ENCODE measurements at regions not wholly inside any gene's neighbourhood (a gene's known extent, or its start where the extent isn't known, plus 50 kb on each side); places are given as distances from the start of the nearest gene placed in this dataset.

- Histone ChIP-seq H3K4me1 (ENCODE audit: control insufficient read depth in 2 of 2, insufficient read depth in 2 of 2, low read length in 2 of 2) (no peaks in the 10 kb centered on the region), H3K36me3 (ENCODE audit: control insufficient read depth in 2 of 2, insufficient read depth in 2 of 2, low read length in 2 of 2) (no peaks in the 10 kb centered on the region), H3K27me3 (ENCODE audit: control insufficient read depth in 2 of 2, insufficient read depth in 2 of 2, low read length in 2 of 2) (no peaks in the 10 kb centered on the region), H3K9me3 (ENCODE audit: control insufficient read depth in 2 of 2, low read length in 2 of 2) (no peaks in the 10 kb centered on the region), H3K9ac (ENCODE audit: low read depth in 1 of 2, low read length in 2 of 2) (no peak overlapping the region), H3K4me3 (ENCODE audit: low read length in 2 of 2) (no peak overlapping the region), H3K27ac (ENCODE audit: low read depth in 2 of 2, low read length in 2 of 2) (no peak overlapping the region)
These were observed 264.7 kb downstream of the YTHDC2 start for GRCh38 chr5:113778147-113778546.

- Histone ChIP-seq H3K9me3 (ENCODE audit: control insufficient read depth in 2 of 2, low read length in 2 of 2) (no peaks in the 10 kb centered on the region), H3K27me3 (ENCODE audit: control insufficient read depth in 2 of 2, insufficient read depth in 2 of 2, low read length in 2 of 2) (no peaks in the 10 kb centered on the region), H3K4me1 (ENCODE audit: control insufficient read depth in 2 of 2, insufficient read depth in 2 of 2, low read length in 2 of 2) (no peaks in the 10 kb centered on the region), H3K4me3 (ENCODE audit: low read length in 2 of 2) (no peak overlapping the region), H3K9ac (ENCODE audit: low read depth in 1 of 2, low read length in 2 of 2) (no peak overlapping the region), H3K36me3 (ENCODE audit: control insufficient read depth in 2 of 2, insufficient read depth in 2 of 2, low read length in 2 of 2) (no peaks in the 10 kb centered on the region), H3K27ac (ENCODE audit: low read depth in 2 of 2, low read length in 2 of 2) (no peak overlapping the region)
These were observed 274.7 kb downstream of the YTHDC2 start for GRCh38 chr5:113788141-113788655.

- H3K9me3 ChIP-seq (ENCODE audit: control insufficient read depth in 2 of 2, low read length in 2 of 2): no peaks in the 10 kb centered on the region
- no peaks in the 10 kb centered on the region for H3K27me3 ChIP-seq (ENCODE audit: control insufficient read depth in 2 of 2, insufficient read depth in 2 of 2, low read length in 2 of 2)
- no peak overlapping the region for H3K9ac ChIP-seq (ENCODE audit: low read depth in 1 of 2, low read length in 2 of 2)
- H3K27ac ChIP-seq (ENCODE audit: low read depth in 2 of 2, low read length in 2 of 2): no peak overlapping the region
- H3K36me3 ChIP-seq (ENCODE audit: control insufficient read depth in 2 of 2, insufficient read depth in 2 of 2, low read length in 2 of 2): no peaks in the 10 kb centered on the region
- no peaks in the 10 kb centered on the region for H3K4me1 ChIP-seq (ENCODE audit: control insufficient read depth in 2 of 2, insufficient read depth in 2 of 2, low read length in 2 of 2)
- H3K4me3 ChIP-seq (ENCODE audit: low read length in 2 of 2): no peak overlapping the region
These were observed 276.3 kb downstream of the YTHDC2 start for GRCh38 chr5:113789769-113790168.

DNA sequence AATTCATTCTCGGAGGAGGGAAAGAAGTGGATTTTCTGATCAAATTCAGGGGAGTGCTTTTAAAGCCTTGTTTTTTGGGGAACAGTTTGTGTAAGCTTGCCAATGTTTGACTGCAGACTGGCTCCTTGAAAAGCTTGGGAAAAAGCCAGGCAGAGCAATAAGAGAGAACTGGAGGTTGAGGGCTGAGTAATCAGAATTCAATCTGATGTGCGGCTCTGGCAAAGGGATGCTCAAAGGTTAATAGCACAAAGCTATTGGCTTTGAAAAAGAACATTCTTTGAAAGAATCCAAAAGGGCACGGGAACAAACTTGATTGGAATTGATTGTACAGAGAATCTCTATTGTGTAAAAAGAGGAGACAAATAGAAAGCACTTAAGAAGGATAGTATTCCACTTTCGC, 279.3 kb downstream of the YTHDC2 start:
- Histone ChIP-seq H3K36me3 (ENCODE audit: control insufficient read depth in 2 of 2, insufficient read depth in 2 of 2, low read length in 2 of 2) (no peaks in the 10 kb centered on the region), H3K27ac (ENCODE audit: low read depth in 2 of 2, low read length in 2 of 2) (no peak overlapping the region), H3K9me3 (ENCODE audit: control insufficient read depth in 2 of 2, low read length in 2 of 2) (no peaks in the 10 kb centered on the region), H3K4me1 (ENCODE audit: control insufficient read depth in 2 of 2, insufficient read depth in 2 of 2, low read length in 2 of 2) (no peaks in the 10 kb centered on the region), H3K4me3 (ENCODE audit: low read length in 2 of 2) (no peak overlapping the region), H3K27me3 (ENCODE audit: control insufficient read depth in 2 of 2, insufficient read depth in 2 of 2, low read length in 2 of 2) (no peaks in the 10 kb centered on the region), H3K9ac (ENCODE audit: low read depth in 1 of 2, low read length in 2 of 2) (no peak overlapping the region)

GRCh38 chr5:113794981-113795380, 281.5 kb downstream of the YTHDC2 start:
- no peak overlapping the region for H3K9ac ChIP-seq (ENCODE audit: low read depth in 1 of 2, low read length in 2 of 2)
- H3K4me3 ChIP-seq (ENCODE audit: low read length in 2 of 2): no peak overlapping the region
- H3K27ac ChIP-seq (ENCODE audit: low read depth in 2 of 2, low read length in 2 of 2): no peak overlapping the region
- H3K36me3 ChIP-seq (ENCODE audit: control insufficient read depth in 2 of 2, insufficient read depth in 2 of 2, low read length in 2 of 2): no peaks in the 10 kb centered on the region
- H3K27me3 ChIP-seq (ENCODE audit: control insufficient read depth in 2 of 2, insufficient read depth in 2 of 2, low read length in 2 of 2): no peaks in the 10 kb centered on the region
- no peaks in the 10 kb centered on the region for H3K9me3 ChIP-seq (ENCODE audit: control insufficient read depth in 2 of 2, low read length in 2 of 2)
- H3K4me1 ChIP-seq (ENCODE audit: control insufficient read depth in 2 of 2, insufficient read depth in 2 of 2, low read length in 2 of 2): no peaks in the 10 kb centered on the region

- Histone ChIP-seq H3K9me3 (ENCODE audit: control insufficient read depth in 2 of 2, low read length in 2 of 2) (no peaks in the 10 kb centered on the region), H3K9ac (ENCODE audit: low read depth in 1 of 2, low read length in 2 of 2) (no peak overlapping the region), H3K4me1 (ENCODE audit: control insufficient read depth in 2 of 2, insufficient read depth in 2 of 2, low read length in 2 of 2) (no peaks in the 10 kb centered on the region), H3K36me3 (ENCODE audit: control insufficient read depth in 2 of 2, insufficient read depth in 2 of 2, low read length in 2 of 2) (no peaks in the 10 kb centered on the region), H3K4me3 (ENCODE audit: low read length in 2 of 2) (no peak overlapping the region), H3K27ac (ENCODE audit: low read depth in 2 of 2, low read length in 2 of 2) (no peak overlapping the region), H3K27me3 (ENCODE audit: control insufficient read depth in 2 of 2, insufficient read depth in 2 of 2, low read length in 2 of 2) (no peaks in the 10 kb centered on the region)
These were observed 287.2 kb downstream of the YTHDC2 start for GRCh38 chr5:113800686-113801085.

DNA sequence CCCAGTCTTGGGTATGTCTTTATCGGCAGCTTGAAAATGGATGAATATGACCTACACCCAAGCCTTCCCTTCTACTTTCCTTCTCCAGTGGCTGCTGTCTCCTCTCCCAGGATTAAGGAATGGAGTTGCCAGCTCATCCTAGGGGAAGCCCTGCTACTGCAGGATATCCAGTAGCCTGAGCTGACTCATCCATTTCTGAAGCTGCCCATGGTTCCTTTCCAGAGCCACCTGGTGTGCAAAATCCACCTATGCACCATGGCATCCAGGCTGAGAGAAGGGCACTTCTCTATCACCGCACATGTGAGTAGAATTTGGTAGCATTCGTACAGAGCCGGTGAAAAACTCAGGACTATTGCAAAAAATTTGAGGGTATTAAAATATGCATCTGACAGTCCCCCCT, 290.8 kb downstream of the YTHDC2 start:
- no peaks in the 10 kb centered on the region for H3K9me3 ChIP-seq (ENCODE audit: control insufficient read depth in 2 of 2, low read length in 2 of 2)
- no peak overlapping the region for H3K27ac ChIP-seq (ENCODE audit: low read depth in 2 of 2, low read length in 2 of 2)
- no peaks in the 10 kb centered on the region for H3K4me1 ChIP-seq (ENCODE audit: control insufficient read depth in 2 of 2, insufficient read depth in 2 of 2, low read length in 2 of 2)
- H3K36me3 ChIP-seq (ENCODE audit: control insufficient read depth in 2 of 2, insufficient read depth in 2 of 2, low read length in 2 of 2): no peaks in the 10 kb centered on the region
- H3K9ac ChIP-seq (ENCODE audit: low read depth in 1 of 2, low read length in 2 of 2): no peak overlapping the region
- no peaks in the 10 kb centered on the region for H3K27me3 ChIP-seq (ENCODE audit: control insufficient read depth in 2 of 2, insufficient read depth in 2 of 2, low read length in 2 of 2)
- no peak overlapping the region for H3K4me3 ChIP-seq (ENCODE audit: low read length in 2 of 2)

DNA sequence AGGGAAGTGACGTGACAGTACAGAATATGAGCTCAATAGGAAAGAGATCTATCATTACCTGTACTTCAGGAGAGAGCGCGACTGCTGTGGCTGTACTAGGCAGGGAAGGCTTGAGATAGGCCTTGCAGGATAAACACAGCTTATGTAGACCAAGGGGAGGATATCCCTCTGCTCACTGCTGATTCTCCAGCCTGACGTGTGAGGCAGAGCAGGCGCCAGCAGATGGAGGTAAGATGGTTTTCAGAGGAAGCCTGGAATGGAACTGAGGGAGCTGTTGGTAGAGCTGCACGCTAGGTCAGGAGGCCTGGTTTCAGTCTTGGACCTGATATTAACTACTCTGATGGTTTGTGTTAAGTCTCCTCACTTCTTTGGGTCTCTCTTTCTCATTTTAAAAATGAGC, 291.4 kb downstream of the YTHDC2 start:
- Histone ChIP-seq H3K9me3 (ENCODE audit: control insufficient read depth in 2 of 2, low read length in 2 of 2) (no peaks in the 10 kb centered on the region), H3K4me1 (ENCODE audit: control insufficient read depth in 2 of 2, insufficient read depth in 2 of 2, low read length in 2 of 2) (no peaks in the 10 kb centered on the region), H3K36me3 (ENCODE audit: control insufficient read depth in 2 of 2, insufficient read depth in 2 of 2, low read length in 2 of 2) (no peaks in the 10 kb centered on the region), H3K4me3 (ENCODE audit: low read length in 2 of 2) (no peak overlapping the region), H3K27me3 (ENCODE audit: control insufficient read depth in 2 of 2, insufficient read depth in 2 of 2, low read length in 2 of 2) (no peaks in the 10 kb centered on the region), H3K27ac (ENCODE audit: low read depth in 2 of 2, low read length in 2 of 2) (no peak overlapping the region), H3K9ac (ENCODE audit: low read depth in 1 of 2, low read length in 2 of 2) (no peak overlapping the region)

- Histone ChIP-seq H3K27ac (ENCODE audit: low read depth in 2 of 2, low read length in 2 of 2) (no peak overlapping the region), H3K4me1 (ENCODE audit: control insufficient read depth in 2 of 2, insufficient read depth in 2 of 2, low read length in 2 of 2) (no peaks in the 10 kb centered on the region), H3K9me3 (ENCODE audit: control insufficient read depth in 2 of 2, low read length in 2 of 2) (no peaks in the 10 kb centered on the region), H3K4me3 (ENCODE audit: low read length in 2 of 2) (no peak overlapping the region), H3K9ac (ENCODE audit: low read depth in 1 of 2, low read length in 2 of 2) (no peak overlapping the region), H3K36me3 (ENCODE audit: control insufficient read depth in 2 of 2, insufficient read depth in 2 of 2, low read length in 2 of 2) (no peaks in the 10 kb centered on the region), H3K27me3 (ENCODE audit: control insufficient read depth in 2 of 2, insufficient read depth in 2 of 2, low read length in 2 of 2) (no peaks in the 10 kb centered on the region)
These were observed 292.8 kb downstream of the YTHDC2 start for GRCh38 chr5:113806250-113806649.

DNA sequence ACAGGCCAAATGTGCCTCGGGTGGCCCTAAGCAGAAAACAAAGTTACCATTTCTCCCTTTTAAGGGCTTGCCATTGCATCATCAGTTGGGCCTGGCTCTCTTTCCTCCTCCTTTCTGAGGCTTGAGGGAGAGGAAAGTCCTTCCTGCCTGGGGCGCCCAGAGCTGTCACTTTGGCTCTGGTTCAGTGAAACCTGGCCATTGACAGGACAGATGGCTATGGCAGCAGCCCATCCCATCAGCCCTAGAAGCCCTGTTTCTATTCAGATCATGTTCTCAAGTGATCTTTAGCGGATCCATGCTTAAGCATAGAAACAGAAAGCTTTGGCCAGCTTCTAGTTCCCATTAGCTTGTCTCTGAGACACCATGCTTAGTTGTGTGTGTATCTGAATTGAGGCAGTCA, 293.4 kb downstream of the YTHDC2 start:
- no peaks in the 10 kb centered on the region for H3K4me1 ChIP-seq (ENCODE audit: control insufficient read depth in 2 of 2, insufficient read depth in 2 of 2, low read length in 2 of 2)
- H3K27ac ChIP-seq (ENCODE audit: low read depth in 2 of 2, low read length in 2 of 2): no peak overlapping the region
- no peaks in the 10 kb centered on the region for H3K27me3 ChIP-seq (ENCODE audit: control insufficient read depth in 2 of 2, insufficient read depth in 2 of 2, low read length in 2 of 2)
- no peaks in the 10 kb centered on the region for H3K9me3 ChIP-seq (ENCODE audit: control insufficient read depth in 2 of 2, low read length in 2 of 2)
- no peak overlapping the region for H3K9ac ChIP-seq (ENCODE audit: low read depth in 1 of 2, low read length in 2 of 2)
- no peaks in the 10 kb centered on the region for H3K36me3 ChIP-seq (ENCODE audit: control insufficient read depth in 2 of 2, insufficient read depth in 2 of 2, low read length in 2 of 2)
- H3K4me3 ChIP-seq (ENCODE audit: low read length in 2 of 2): no peak overlapping the region

GRCh38 chr5:113807427-113807991, 294.0 kb downstream of the YTHDC2 start:
- no peak overlapping the region for H3K27ac ChIP-seq (ENCODE audit: low read depth in 2 of 2, low read length in 2 of 2)
- H3K9ac ChIP-seq (ENCODE audit: low read depth in 1 of 2, low read length in 2 of 2): no peak overlapping the region
- H3K9me3 ChIP-seq (ENCODE audit: control insufficient read depth in 2 of 2, low read length in 2 of 2): no peaks in the 10 kb centered on the region
- no peak overlapping the region for H3K4me3 ChIP-seq (ENCODE audit: low read length in 2 of 2)
- no peaks in the 10 kb centered on the region for H3K36me3 ChIP-seq (ENCODE audit: control insufficient read depth in 2 of 2, insufficient read depth in 2 of 2, low read length in 2 of 2)
- no peaks in the 10 kb centered on the region for H3K4me1 ChIP-seq (ENCODE audit: control insufficient read depth in 2 of 2, insufficient read depth in 2 of 2, low read length in 2 of 2)
- no peaks in the 10 kb centered on the region for H3K27me3 ChIP-seq (ENCODE audit: control insufficient read depth in 2 of 2, insufficient read depth in 2 of 2, low read length in 2 of 2)

Measured in mucosa of rectum (tissue), 2 donors.